HAP-1 (cell line): ENCODE measurements at regions not wholly inside any gene's neighbourhood (a gene's known extent, or its start where the extent isn't known, plus 50 kb on each side); places are given as distances from the start of the nearest gene placed in this dataset.
"Not testable (repeated sequence)": the region's sequence is repeated elsewhere in the genome, so short reads cannot be mapped to it uniquely, and the experiment has no call there.

ENCODE experiments used
- DNase-seq, 2 experiments: peaks; one replicate each; pipeline ENCODE4 v3.0.0-alpha.2; 2016 to 2020; ENCODE audit warnings: low spot score in 2 of 2
- H3K27me3 ChIP-seq: fragments of 250-450 bp; sonication (Bioruptor Pico); 2 replicates; pipeline ENCODE4 v1.5.1; 2020; ENCODE audit warnings: low read depth, mild to moderate bottlenecking, moderate library complexity
- H3K36me3 ChIP-seq: fragments of 250-450 bp; sonication (Bioruptor Pico); replicated peaks from 2 replicates; pipeline ENCODE4 v1.5.1; 2020; ENCODE audit warnings: mild to moderate bottlenecking
- H3K4me1 ChIP-seq: fragments of 250-450 bp; sonication (Bioruptor Pico); 2 replicates; pipeline ENCODE4 v1.5.1; 2020; ENCODE audit warnings: mild to moderate bottlenecking
- H3K4me3 ChIP-seq: fragments of 250-450 bp; sonication (Bioruptor Pico); 2 replicates; pipeline ENCODE4 v1.5.1; 2020; ENCODE audit warnings: mild to moderate bottlenecking, moderate library complexity
- H3K9me3 ChIP-seq: fragments of 250-450 bp; sonication (Bioruptor Pico); 2 replicates; pipeline ENCODE4 v1.5.1; 2020; ENCODE audit warnings: mild to moderate bottlenecking, moderate library complexity
- in situ Hi-C: fragments of 300-500 bp; cut with MboI; formaldehyde crosslinking; loops from 3 replicates; pipeline ENCODE4 v1.14.3; 2020; ENCODE audit warnings: low sequenced_read_pairs, inconsistent platforms, mixed read lengths

DNA sequence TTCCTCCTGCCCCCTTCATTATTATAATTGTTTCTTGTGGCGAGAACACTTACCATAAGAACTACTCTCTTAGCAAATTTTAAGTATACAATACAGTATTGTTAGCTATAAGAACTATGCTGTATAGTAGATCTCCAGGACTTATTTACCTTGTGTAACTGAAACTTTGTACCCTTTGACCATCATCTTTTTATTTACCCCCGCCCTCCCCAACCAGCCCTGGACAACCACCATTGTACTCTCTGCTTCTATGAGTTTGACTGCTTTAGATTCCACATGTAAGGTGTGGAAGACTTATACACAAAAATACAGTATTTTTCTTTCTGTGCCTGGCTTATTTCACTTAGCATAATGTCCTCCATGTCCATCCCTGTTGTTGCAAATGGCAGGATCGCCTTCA, 161.1 kb downstream of the PHF8 start:
- Histone ChIP-seq H3K9me3 (no peaks in the 10 kb centered on the region), H3K4me3 (no peak overlapping the region), H3K27me3 (0 out of 2 replicates have a peak, but pooled peaks cover 2% of the 10 kb centered on the region), H3K4me1 (peaks cover 15% of the 10 kb centered on the region), H3K36me3 (no peaks in the 10 kb centered on the region)
- in situ Hi-C loops: no loop called here
- DNase-seq: no peak

GRCh38 chrX:53882331-53882730, 161.9 kb downstream of the PHF8 start:
- no peaks in the 10 kb centered on the region for H3K36me3 ChIP-seq
- in situ Hi-C loops: no loop called here
- H3K4me1 ChIP-seq: peaks cover 15% of the 10 kb centered on the region
- no peak for DNase-seq
- H3K27me3 ChIP-seq: 0 out of 2 replicates have a peak, but pooled peaks cover 2% of the 10 kb centered on the region
- no peaks in the 10 kb centered on the region for H3K9me3 ChIP-seq
- H3K4me3 ChIP-seq: no peak overlapping the region

GRCh38 chrX:53880786-53881185, 163.5 kb downstream of the PHF8 start:
- peak in 1 of 2 experiments; percentile 12 for DNase-seq
- H3K27me3 ChIP-seq, in situ Hi-C loops, H3K36me3 ChIP-seq, H3K4me3 ChIP-seq, H3K9me3 ChIP-seq: not testable (repeated sequence)
- peaks cover 15% of the 10 kb centered on the region for H3K4me1 ChIP-seq

DNA sequence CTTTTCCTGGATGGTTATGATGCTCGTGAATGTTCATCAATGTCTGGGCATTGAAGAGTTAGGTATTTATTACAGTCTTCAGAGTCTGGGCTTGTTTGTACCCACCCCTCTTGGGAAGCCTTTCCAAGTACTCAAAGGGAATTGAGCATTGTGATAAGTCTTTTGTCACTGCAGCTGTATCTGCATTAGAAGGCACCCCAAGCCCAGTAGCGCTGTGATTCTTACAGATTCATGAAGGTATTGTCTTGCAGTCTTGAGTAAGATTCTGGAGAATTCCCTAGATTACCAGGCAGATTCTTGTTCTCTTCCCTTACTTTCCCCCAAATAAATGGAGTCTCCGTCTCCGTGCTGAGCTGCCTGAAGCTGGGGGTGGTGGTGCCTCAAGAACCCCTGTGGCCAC, 173.4 kb upstream of the HUWE1 start:
- Histone ChIP-seq H3K9me3 (no peaks in the 10 kb centered on the region), H3K4me3 (no peak overlapping the region), H3K36me3 (no peaks in the 10 kb centered on the region), H3K4me1 (no peaks in the 10 kb centered on the region), H3K27me3 (no peaks in the 10 kb centered on the region)
- in situ Hi-C loops: no loop called here
- no peak for DNase-seq

- peak; percentile 51 to 71 for DNase-seq
- no peaks in the 10 kb centered on the region for H3K27me3 ChIP-seq
- H3K36me3 ChIP-seq: no peaks in the 10 kb centered on the region
- H3K4me1 ChIP-seq: no peaks in the 10 kb centered on the region
- in situ Hi-C loops: loop anchor here (10.0 kb wide), 1 partner anchor 147 kb away; the partner anchor contains the start of gene HUWE1
- no peaks in the 10 kb centered on the region for H3K9me3 ChIP-seq
- no peak overlapping the region for H3K4me3 ChIP-seq
These were observed 145.4 kb upstream of the HUWE1 start for GRCh38 chrX:53831662-53832635.

- in situ Hi-C loops: no loop called here
- H3K9me3 ChIP-seq: no peaks in the 10 kb centered on the region
- no peak overlapping the region for H3K4me3 ChIP-seq
- no peaks in the 10 kb centered on the region for H3K27me3 ChIP-seq
- no peaks in the 10 kb centered on the region for H3K4me1 ChIP-seq
- H3K36me3 ChIP-seq: no peaks in the 10 kb centered on the region
- DNase-seq: no peak
These were observed 138.2 kb upstream of the HUWE1 start for GRCh38 chrX:53824686-53825085.

DNA sequence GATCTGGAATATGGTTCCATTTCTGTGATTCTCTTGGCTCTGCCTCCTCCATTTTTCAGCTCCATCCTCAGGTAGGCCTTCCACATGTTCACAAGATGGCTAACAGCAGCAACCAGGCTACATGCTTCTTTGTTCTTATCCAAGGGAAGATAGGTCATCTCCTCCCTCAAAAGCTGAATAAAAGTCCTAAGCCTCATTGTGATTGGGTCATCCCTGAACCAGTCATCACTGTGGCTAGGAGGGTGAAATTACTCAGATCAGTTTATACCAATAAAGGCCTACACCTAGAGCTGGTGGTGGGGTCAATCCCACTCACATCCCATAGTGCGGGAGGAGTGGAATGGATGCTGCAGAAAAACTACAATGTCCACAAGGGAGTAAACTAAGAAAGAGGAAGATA, 131.6 kb upstream of the HUWE1 start:
- H3K4me3 ChIP-seq, DNase-seq, in situ Hi-C loops, H3K36me3 ChIP-seq, H3K9me3 ChIP-seq, H3K4me1 ChIP-seq, H3K27me3 ChIP-seq: not testable (repeated sequence)

DNA sequence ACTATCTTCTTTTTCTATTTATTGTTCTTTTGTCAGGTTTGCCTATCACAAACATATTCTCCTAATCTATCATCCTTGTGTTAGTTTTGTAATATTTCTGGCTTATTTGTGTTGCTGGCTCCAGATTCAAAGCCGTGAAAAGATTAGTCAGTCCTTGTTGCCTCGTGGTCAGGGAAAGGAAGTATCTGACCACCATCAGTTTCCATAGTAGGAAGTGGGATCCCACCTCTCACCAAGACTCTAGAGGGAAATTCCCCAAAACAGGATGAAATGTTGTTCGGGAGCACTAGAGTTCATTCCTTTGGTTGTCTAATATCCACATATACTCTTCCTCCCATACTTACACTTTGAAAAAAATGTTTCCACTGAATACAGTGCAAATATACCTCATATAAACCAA, 131.0 kb upstream of the HUWE1 start:
- H3K4me3 ChIP-seq: no peak overlapping the region
- H3K27me3 ChIP-seq: no peaks in the 10 kb centered on the region
- no peaks in the 10 kb centered on the region for H3K9me3 ChIP-seq
- peaks cover 6% of the 10 kb centered on the region for H3K4me1 ChIP-seq
- no peak for DNase-seq
- in situ Hi-C loops: no loop called here
- no peaks in the 10 kb centered on the region for H3K36me3 ChIP-seq

GRCh38 chrX:53813670-53814440, 127.3 kb upstream of the HUWE1 start:
- in situ Hi-C loops: no loop called here
- Histone ChIP-seq H3K4me1 (peaks cover 6% of the 10 kb centered on the region), H3K4me3 (no peak overlapping the region), H3K9me3 (no peaks in the 10 kb centered on the region), H3K36me3 (no peaks in the 10 kb centered on the region), H3K27me3 (no peaks in the 10 kb centered on the region)
- no peak for DNase-seq

- H3K27me3 ChIP-seq: peaks cover 6% of the 10 kb centered on the region; the same call in 1 of the 2 replicates
- H3K36me3 ChIP-seq: no peaks in the 10 kb centered on the region
- H3K4me1 ChIP-seq: no peaks in the 10 kb centered on the region; the same call in 1 of the 2 replicates
- H3K9me3 ChIP-seq: no peaks in the 10 kb centered on the region
- in situ Hi-C loops: no loop called here
- DNase-seq: no peak
- no peak overlapping the region for H3K4me3 ChIP-seq
These were observed 111.8 kb upstream of the HUWE1 start for GRCh38 chrX:53798281-53798680.

DNA sequence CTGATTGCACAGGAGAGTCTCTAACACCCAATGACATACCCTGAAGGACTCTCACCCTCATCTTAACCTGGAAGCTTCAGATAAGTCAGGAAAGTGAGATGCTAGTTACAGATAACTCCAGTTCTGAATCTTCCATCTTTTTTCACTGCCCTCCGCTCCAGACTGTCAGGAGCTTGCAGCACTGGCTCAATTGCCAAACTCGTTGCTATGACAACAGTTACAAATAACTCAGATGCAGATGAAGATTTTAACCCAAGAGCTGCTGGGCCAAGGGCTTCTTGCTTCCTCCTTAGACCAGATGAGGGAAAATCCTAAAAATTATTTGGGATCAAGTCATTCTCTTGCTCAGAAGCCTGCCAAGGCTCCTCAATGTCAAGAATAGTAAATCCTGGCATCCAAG, 109.1 kb upstream of the HUWE1 start:
- in situ Hi-C loops: no loop called here
- Histone ChIP-seq H3K4me3 (no peak overlapping the region), H3K9me3 (no peaks in the 10 kb centered on the region), H3K27me3 (peaks cover 6% of the 10 kb centered on the region; the same call in 1 of the 2 replicates), H3K36me3 (no peaks in the 10 kb centered on the region), H3K4me1 (no peaks in the 10 kb centered on the region)
- no peak for DNase-seq

DNA sequence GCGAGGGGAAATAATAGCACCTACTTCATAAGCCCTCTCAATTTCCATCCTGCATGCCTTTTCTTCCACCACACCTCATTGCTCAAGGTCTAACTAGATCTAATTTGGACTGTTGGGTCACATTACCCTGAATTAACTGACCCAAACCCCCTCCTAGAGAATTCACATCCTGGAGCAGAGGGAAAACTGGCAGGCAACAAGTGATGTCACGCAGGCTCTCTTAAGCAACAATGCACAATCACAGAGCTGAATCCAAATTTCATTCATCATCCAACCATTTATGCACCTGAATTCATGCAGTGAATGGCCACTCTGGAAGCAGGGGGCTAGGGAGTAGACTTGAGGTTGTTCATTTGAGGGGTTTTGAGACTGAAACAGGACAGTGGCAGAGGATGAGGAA, 107.7 kb upstream of the HUWE1 start:
- Histone ChIP-seq H3K4me3 (no peak overlapping the region), H3K36me3 (no peaks in the 10 kb centered on the region), H3K9me3 (no peaks in the 10 kb centered on the region), H3K27me3 (peaks cover 6% of the 10 kb centered on the region; the same call in 1 of the 2 replicates), H3K4me1 (no peaks in the 10 kb centered on the region)
- in situ Hi-C loops: no loop called here
- DNase-seq: no peak

- peaks cover 2% of the 10 kb centered on the region; the same call in 1 of the 2 replicates for H3K4me1 ChIP-seq
- no peak overlapping the region for H3K4me3 ChIP-seq
- H3K27me3 ChIP-seq: no peaks in the 10 kb centered on the region
- H3K36me3 ChIP-seq: no peaks in the 10 kb centered on the region
- H3K9me3 ChIP-seq: no peaks in the 10 kb centered on the region
- in situ Hi-C loops: no loop called here
- DNase-seq: no peak
These were observed 82.3 kb upstream of the HUWE1 start for GRCh38 chrX:53768865-53769264.

DNA sequence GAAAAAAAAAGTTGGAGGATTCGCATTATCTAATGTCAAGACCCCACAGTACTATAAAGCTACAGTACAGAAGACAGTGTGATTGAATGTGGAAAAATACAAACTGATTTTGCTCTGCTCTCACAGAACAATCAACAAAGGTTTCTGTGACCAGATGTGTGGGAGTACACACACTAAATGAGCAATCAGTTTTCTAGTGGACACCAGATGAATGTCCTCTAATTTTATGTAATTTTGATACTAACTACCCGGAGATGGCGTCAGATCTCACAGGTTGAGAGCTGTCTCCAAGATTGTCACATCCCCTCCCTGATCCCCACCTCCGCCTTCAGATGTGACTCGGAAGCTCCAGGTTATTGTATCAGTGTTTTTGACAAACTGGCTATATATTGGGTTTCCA, 81.9 kb upstream of the HUWE1 start:
- no peaks in the 10 kb centered on the region for H3K36me3 ChIP-seq
- in situ Hi-C loops: no loop called here
- H3K4me1 ChIP-seq: peaks cover 2% of the 10 kb centered on the region; the same call in 1 of the 2 replicates
- H3K9me3 ChIP-seq: no peaks in the 10 kb centered on the region
- H3K27me3 ChIP-seq: no peaks in the 10 kb centered on the region
- no peak overlapping the region for H3K4me3 ChIP-seq
- no peak for DNase-seq
